Epidermal melanocyte (primary cell): ENCODE measurements at regions not wholly inside any gene's neighbourhood (a gene's known extent, or its start where the extent isn't known, plus 50 kb on each side); places are given as distances from the start of the nearest gene placed in this dataset.

Experiments used
- DNase-seq: peaks from one replicate; pipeline ENCODE4 v3.0.0; 2011; ENCODE audit warnings: low spot score; ENCODE audit not compliant: insufficient read length

GRCh38 chr5:93277051-93277450, 304.0 kb downstream of the NR2F1-AS1 start:
- no peak for DNase-seq

- no peak for DNase-seq
Measured at GRCh38 chr5:93275376-93275775, 305.6 kb downstream of the NR2F1-AS1 start.

- DNase-seq: no peak
Measured at GRCh38 chr5:93274291-93274690, 306.7 kb downstream of the NR2F1-AS1 start.

GRCh38 chr5:93273176-93273575, 307.8 kb downstream of the NR2F1-AS1 start:
- DNase-seq: no peak

GRCh38 chr5:93272108-93272507, 308.9 kb downstream of the NR2F1-AS1 start:
- no peak for DNase-seq

- no peak for DNase-seq
Measured at GRCh38 chr5:93267736-93268135, 313.3 kb downstream of the NR2F1-AS1 start.

GRCh38 chr5:93267276-93267675, 313.7 kb downstream of the NR2F1-AS1 start:
- DNase-seq: no peak

GRCh38 chr5:93257616-93258015, 323.4 kb downstream of the NR2F1-AS1 start:
- no peak for DNase-seq

- no peak for DNase-seq
Measured at GRCh38 chr5:93255796-93256195, 325.2 kb downstream of the NR2F1-AS1 start.

- no peak for DNase-seq
Measured at GRCh38 chr5:93252165-93252564, 328.9 kb downstream of the NR2F1-AS1 start.

GRCh38 chr5:93251347-93251746, 329.7 kb downstream of the NR2F1-AS1 start:
- no peak for DNase-seq

GRCh38 chr5:93250424-93250823, 330.6 kb downstream of the NR2F1-AS1 start:
- no peak for DNase-seq

GRCh38 chr5:93249651-93250289, 331.2 kb downstream of the NR2F1-AS1 start:
- DNase-seq: no peak

GRCh38 chr5:93247105-93247504, 333.9 kb downstream of the NR2F1-AS1 start:
- DNase-seq: no peak

GRCh38 chr5:93246090-93246855, 334.7 kb downstream of the NR2F1-AS1 start:
- no peak for DNase-seq

- DNase-seq: no peak
Measured at GRCh38 chr5:93245226-93245625, 335.8 kb downstream of the NR2F1-AS1 start.

GRCh38 chr5:93243481-93243880, 337.5 kb downstream of the NR2F1-AS1 start:
- no peak for DNase-seq

GRCh38 chr5:93240228-93240834, 340.7 kb downstream of the NR2F1-AS1 start:
- no peak for DNase-seq

- no peak for DNase-seq
Measured at GRCh38 chr5:93236807-93237421, 344.1 kb downstream of the NR2F1-AS1 start.

GRCh38 chr5:93235761-93236160, 345.3 kb downstream of the NR2F1-AS1 start:
- no peak for DNase-seq

GRCh38 chr5:93226202-93226735, 354.8 kb downstream of the NR2F1-AS1 start:
- DNase-seq: no peak

GRCh38 chr5:93225748-93226147, 355.3 kb downstream of the NR2F1-AS1 start:
- DNase-seq: no peak
